HEK293 (cell line): ENCODE measurements at regions not wholly inside any gene's neighbourhood (a gene's known extent, or its start where the extent isn't known, plus 50 kb on each side); places are given as distances from the start of the nearest gene placed in this dataset.

ENCODE experiments used
- CTCF ChIA-PET: fragments of 350-600 bp; formaldehyde crosslinking; extraction: SDS; loops from one replicate; lab custom pipeline; 2021; ENCODE audit warnings: antibody characterized with exemption; lab: Yijun Ruan, JAX
- POLR2A ChIA-PET: fragments of 300-600 bp; formaldehyde crosslinking; extraction: SDS; loops from one replicate; lab custom pipeline; 2020; ENCODE audit warnings: antibody characterized with exemption, inconsistent platforms; lab: Yijun Ruan, JAX
- H3K27ac ChIP-seq: fragments of 200-500 bp; sonication (Bioruptor generic); 2 replicates; pipeline ENCODE4 v1.5.1; 2014; ENCODE audit warnings: low read depth, low read length, control low read depth, inconsistent platforms; ENCODE audit errors: extremely low read depth
- H3K36me3 ChIP-seq, 2 experiments: fragments of 200-500 bp in 1 of 2; sonication (Bioruptor generic) in 1 of 2; 1 replicate in 1 of 2; 2 replicates in 1 of 2; pipeline ENCODE4 v1.5.1; 2014 to 2017; ENCODE audit warnings: inconsistent platforms in 2 of 2, low read length in 2 of 2; ENCODE audit not compliant: control insufficient read depth in 2 of 2, insufficient read depth in 1 of 2
- H3K4me1 ChIP-seq: fragments of 200-500 bp; sonication (Bioruptor generic); 2 replicates; pipeline ENCODE4 v1.5.1; 2014; ENCODE audit warnings: mild to moderate bottlenecking, low read length, inconsistent platforms; ENCODE audit not compliant: control insufficient read depth, insufficient read depth
- H3K4me3 ChIP-seq: 2 replicates; pipeline ENCODE4 v1.5.1; 2011; ENCODE audit warnings: low read depth, mild to moderate bottlenecking, control low read depth, low read length, moderate library complexity
- H3K9me3 ChIP-seq: fragments of 200-500 bp; sonication (Bioruptor generic); 2 replicates; pipeline ENCODE4 v1.5.1; 2014; ENCODE audit warnings: low read depth, low read length, inconsistent platforms; ENCODE audit not compliant: control insufficient read depth, insufficient read depth
- FEZF1 ChIP-seq: fragments of 450-650 bp; formaldehyde crosslinking; IDR thresholded peaks from 2 replicates; pipeline ENCODE4 v1.5.1; 2016; ENCODE audit warnings: missing biosample characterization, missing genetic modification characterization
- HOXD13 ChIP-seq: sonication (generic); formaldehyde crosslinking; IDR thresholded peaks from 2 replicates; pipeline ENCODE4 v1.8.0; 2022; ENCODE audit warnings: missing genetic modification reagents, borderline replicate concordance
- PRDM1 ChIP-seq: fragments of 450-650 bp; formaldehyde crosslinking; IDR thresholded peaks from 2 replicates; pipeline ENCODE4; 2016; ENCODE audit warnings: missing biosample characterization, missing genetic modification characterization
- SETDB1 ChIP-seq: IDR thresholded peaks from one replicate; pipeline ENCODE4 v1.6.1; 2017; ENCODE audit warnings: mild to moderate bottlenecking, low read length, moderate library complexity, mixed read lengths; ENCODE audit not compliant: insufficient read length
- ZFP69B ChIP-seq: fragments of 450-650 bp; formaldehyde crosslinking; IDR thresholded peaks from 2 replicates; pipeline ENCODE4 v1.5.1; 2016; ENCODE audit warnings: missing biosample characterization, missing genetic modification characterization
- ZIC2 ChIP-seq: fragments of 450-650 bp; formaldehyde crosslinking; IDR thresholded peaks from 2 replicates; pipeline ENCODE4 v1.5.1; 2016; ENCODE audit warnings: missing biosample characterization, missing genetic modification characterization
- ZNF140 ChIP-seq: fragments of 450-650 bp; formaldehyde crosslinking; IDR thresholded peaks from 2 replicates; pipeline ENCODE4 v1.5.1; 2016; ENCODE audit warnings: missing biosample characterization, missing genetic modification characterization
- ZNF155 ChIP-seq: fragments of 450-650 bp; formaldehyde crosslinking; IDR thresholded peaks from 2 replicates; pipeline ENCODE4 v1.5.1; 2016; ENCODE audit warnings: missing biosample characterization, missing genetic modification characterization
- ZNF157 ChIP-seq: fragments of 450-650 bp; formaldehyde crosslinking; IDR thresholded peaks from 2 replicates; pipeline ENCODE4 v1.5.1; 2016; ENCODE audit warnings: missing biosample characterization, missing genetic modification characterization
- ZNF184 ChIP-seq: fragments of 450-650 bp; IDR thresholded peaks from 2 replicates; pipeline ENCODE4 v1.5.1; 2018; ENCODE audit warnings: missing biosample characterization, mild to moderate bottlenecking, missing genetic modification characterization
- ZNF23 ChIP-seq: fragments of 450-650 bp; formaldehyde crosslinking; IDR thresholded peaks from 2 replicates; pipeline ENCODE4 v1.5.1; 2016; ENCODE audit warnings: missing biosample characterization, missing genetic modification characterization, borderline replicate concordance
- ZNF37A ChIP-seq: fragments of 450-650 bp; IDR thresholded peaks from 2 replicates; pipeline ENCODE4 v1.5.1; 2018; ENCODE audit warnings: missing biosample characterization, missing genetic modification characterization
- ZNF433 ChIP-seq: fragments of 450-650 bp; formaldehyde crosslinking; IDR thresholded peaks from 2 replicates; pipeline ENCODE4 v1.5.1; 2016; ENCODE audit warnings: missing biosample characterization, missing genetic modification characterization, low read depth
- ZNF521 ChIP-seq: fragments of 450-650 bp; formaldehyde crosslinking; IDR thresholded peaks from 2 replicates; pipeline ENCODE4 v1.5.1; 2017; ENCODE audit warnings: missing biosample characterization, mild to moderate bottlenecking, missing genetic modification characterization
- ZNF548 ChIP-seq: fragments of 450-650 bp; formaldehyde crosslinking; IDR thresholded peaks from 2 replicates; pipeline ENCODE4 v1.5.1; 2016; ENCODE audit warnings: missing biosample characterization, missing genetic modification characterization
- ZNF624 ChIP-seq: fragments of 450-650 bp; formaldehyde crosslinking; IDR thresholded peaks from 2 replicates; pipeline ENCODE4 v1.5.1; 2017; ENCODE audit warnings: missing biosample characterization, missing genetic modification characterization
- ZNF677 ChIP-seq: fragments of 450-650 bp; IDR thresholded peaks from 2 replicates; pipeline ENCODE4 v1.5.0; 2018; ENCODE audit warnings: missing biosample characterization, mild to moderate bottlenecking, missing genetic modification characterization, moderate library complexity
- ZNF747 ChIP-seq: fragments of 450-650 bp; formaldehyde crosslinking; IDR thresholded peaks from 2 replicates; pipeline ENCODE4 v1.5.1; 2016; ENCODE audit warnings: missing biosample characterization, missing genetic modification characterization
- TF ChIP-seq, protein P1 (sequence below): fragments of 450-650 bp; formaldehyde crosslinking; IDR thresholded peaks from 2 replicates; pipeline ENCODE4 v1.5.1; 2017; ENCODE audit warnings: missing biosample characterization, missing genetic modification characterization
- TF ChIP-seq, protein P2 (sequence below): fragments of 450-650 bp; formaldehyde crosslinking; IDR thresholded peaks from 2 replicates; pipeline ENCODE4 v1.5.1; 2016; ENCODE audit warnings: missing biosample characterization, missing genetic modification characterization, low read depth
- TF ChIP-seq, protein P3 (sequence below): fragments of 450-650 bp; formaldehyde crosslinking; IDR thresholded peaks from 2 replicates; pipeline ENCODE4 v1.5.1; 2016; ENCODE audit warnings: missing biosample characterization, missing genetic modification characterization
- TF ChIP-seq, protein P4 (sequence below): fragments of 450-650 bp; formaldehyde crosslinking; IDR thresholded peaks from 2 replicates; pipeline ENCODE4 v1.5.1; 2016; ENCODE audit warnings: missing biosample characterization, missing genetic modification characterization, borderline replicate concordance

DNA sequence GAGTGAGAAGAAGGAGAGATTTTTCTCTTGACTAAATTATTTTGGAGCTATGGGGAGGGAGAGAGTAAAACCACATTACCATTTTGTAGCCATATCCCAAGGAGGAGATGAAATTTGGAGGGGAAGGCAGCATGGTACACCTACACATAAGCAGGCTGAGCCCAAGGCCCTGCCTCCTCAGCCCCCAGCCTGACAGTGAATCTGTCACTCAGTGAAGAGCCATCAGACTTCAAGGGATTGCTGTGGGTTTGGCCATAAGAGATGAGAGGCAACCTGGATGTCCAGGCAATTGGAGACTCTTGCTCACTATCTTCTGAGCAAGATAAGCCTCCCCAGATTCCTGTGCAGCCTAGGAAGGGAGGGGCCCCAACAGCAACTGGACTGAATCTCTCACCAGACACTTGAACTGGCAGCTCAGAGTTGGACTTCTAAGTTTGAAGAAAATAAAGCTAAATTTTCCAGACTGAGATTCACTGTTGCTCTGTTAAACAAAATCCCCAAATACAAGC lies 216.6 kb downstream of the SEMA6A start:
- Histone ChIP-seq H3K36me3 (no peaks in the 10 kb centered on the region), H3K27ac (no peak overlapping the region), H3K9me3 (no peaks in the 10 kb centered on the region), H3K4me3 (no peak overlapping the region), H3K4me1 (no peaks in the 10 kb centered on the region)
- TF ChIP-seq ZNF155 (tag by site-specific recombination): no peak
- TF ChIP-seq FEZF1 (tag by site-specific recombination): no peak
- no peak for TF ChIP-seq ZNF677 (tag by site-specific recombination)
- TF ChIP-seq ZNF433 (tag by site-specific recombination): no peak
- no peak for TF ChIP-seq ZNF37A (tag by site-specific recombination)
- no peak for TF ChIP-seq ZNF23 (tag by site-specific recombination)
- no peak for TF ChIP-seq HOXD13 (CRISPR knock-in tag)
- no peak for TF ChIP-seq SETDB1
- TF ChIP-seq, protein P1, sequence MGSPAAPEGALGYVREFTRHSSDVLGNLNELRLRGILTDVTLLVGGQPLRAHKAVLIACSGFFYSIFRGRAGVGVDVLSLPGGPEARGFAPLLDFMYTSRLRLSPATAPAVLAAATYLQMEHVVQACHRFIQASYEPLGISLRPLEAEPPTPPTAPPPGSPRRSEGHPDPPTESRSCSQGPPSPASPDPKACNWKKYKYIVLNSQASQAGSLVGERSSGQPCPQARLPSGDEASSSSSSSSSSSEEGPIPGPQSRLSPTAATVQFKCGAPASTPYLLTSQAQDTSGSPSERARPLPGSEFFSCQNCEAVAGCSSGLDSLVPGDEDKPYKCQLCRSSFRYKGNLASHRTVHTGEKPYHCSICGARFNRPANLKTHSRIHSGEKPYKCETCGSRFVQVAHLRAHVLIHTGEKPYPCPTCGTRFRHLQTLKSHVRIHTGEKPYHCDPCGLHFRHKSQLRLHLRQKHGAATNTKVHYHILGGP (tag by site-specific recombination): no peak
- ChIA-PET POLR2A (no interaction called here), CTCF (no interaction called here)

DNA sequence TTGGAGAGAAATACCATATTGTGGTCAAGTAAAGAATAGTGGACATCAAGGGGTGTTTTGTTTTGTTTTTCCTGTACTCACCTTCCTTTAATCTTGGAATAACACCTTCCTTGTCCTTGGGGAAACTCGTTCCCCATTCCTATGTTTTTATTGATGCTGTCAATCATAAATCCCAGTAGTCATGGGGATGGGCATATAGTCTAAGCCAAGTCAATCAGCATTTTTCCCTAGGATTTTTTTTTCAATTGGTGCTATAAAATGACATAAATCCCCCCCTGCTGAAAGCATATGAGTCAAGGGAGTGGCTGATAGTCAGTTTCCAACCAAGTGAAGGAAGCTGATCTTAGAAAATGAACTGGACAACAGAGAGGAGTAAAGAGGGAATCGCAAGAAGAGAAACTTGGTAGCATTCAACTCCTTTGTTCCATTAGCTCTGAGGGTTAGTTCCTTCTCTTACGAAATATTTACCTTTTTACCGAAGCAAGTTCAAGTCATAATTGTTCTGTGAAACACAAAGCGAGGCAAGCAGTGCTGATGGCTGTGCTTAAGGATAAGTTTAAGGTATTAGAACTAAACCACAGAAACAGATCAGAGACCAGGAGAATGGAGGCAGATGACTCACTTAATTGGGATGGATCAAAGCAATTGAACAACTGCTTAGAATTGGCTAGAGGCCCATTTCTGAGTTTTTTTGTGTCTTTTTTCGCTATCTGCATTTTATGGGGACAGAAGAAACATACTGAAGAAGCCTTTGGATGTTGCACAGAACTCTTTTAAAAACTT lies 218.6 kb downstream of the SEMA6A start:
- no peaks in the 10 kb centered on the region for H3K36me3 ChIP-seq
- CTCF ChIA-PET: no interaction called here
- no peaks in the 10 kb centered on the region for H3K4me1 ChIP-seq
- no peak overlapping the region for H3K4me3 ChIP-seq
- H3K9me3 ChIP-seq: no peaks in the 10 kb centered on the region
- POLR2A ChIA-PET: no interaction called here
- no peak overlapping the region for H3K27ac ChIP-seq
- TF ChIP-seq ZNF184 (tag by site-specific recombination) (no peak), ZNF548 (tag by site-specific recombination) (no peak), ZFP69B (tag by site-specific recombination) (no peak)
- TF ChIP-seq, protein P2, sequence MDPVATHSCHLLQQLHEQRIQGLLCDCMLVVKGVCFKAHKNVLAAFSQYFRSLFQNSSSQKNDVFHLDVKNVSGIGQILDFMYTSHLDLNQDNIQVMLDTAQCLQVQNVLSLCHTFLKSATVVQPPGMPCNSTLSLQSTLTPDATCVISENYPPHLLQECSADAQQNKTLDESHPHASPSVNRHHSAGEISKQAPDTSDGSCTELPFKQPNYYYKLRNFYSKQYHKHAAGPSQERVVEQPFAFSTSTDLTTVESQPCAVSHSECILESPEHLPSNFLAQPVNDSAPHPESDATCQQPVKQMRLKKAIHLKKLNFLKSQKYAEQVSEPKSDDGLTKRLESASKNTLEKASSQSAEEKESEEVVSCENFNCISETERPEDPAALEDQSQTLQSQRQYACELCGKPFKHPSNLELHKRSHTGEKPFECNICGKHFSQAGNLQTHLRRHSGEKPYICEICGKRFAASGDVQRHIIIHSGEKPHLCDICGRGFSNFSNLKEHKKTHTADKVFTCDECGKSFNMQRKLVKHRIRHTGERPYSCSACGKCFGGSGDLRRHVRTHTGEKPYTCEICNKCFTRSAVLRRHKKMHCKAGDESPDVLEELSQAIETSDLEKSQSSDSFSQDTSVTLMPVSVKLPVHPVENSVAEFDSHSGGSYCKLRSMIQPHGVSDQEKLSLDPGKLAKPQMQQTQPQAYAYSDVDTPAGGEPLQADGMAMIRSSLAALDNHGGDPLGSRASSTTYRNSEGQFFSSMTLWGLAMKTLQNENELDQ: no peak

DNA sequence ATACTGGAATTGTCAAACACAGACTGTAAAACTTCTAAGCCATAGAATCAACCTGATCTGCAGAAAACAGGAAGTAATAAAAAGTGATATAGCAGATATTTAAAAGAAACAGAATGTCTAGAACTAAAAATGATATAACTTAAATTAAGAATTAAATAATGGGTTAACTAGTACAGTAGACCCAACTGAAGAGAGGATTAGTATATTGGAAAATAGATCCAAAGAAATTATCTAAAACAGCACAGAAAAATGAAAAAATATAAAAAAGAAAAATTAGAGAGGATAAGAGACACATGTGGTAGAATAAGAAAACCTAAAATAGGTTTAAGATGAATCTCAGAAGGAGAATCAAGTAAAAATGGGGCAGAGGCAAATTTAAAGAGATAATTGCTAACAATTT lies 219.9 kb downstream of the SEMA6A start:
- ChIA-PET CTCF (no interaction called here), POLR2A (no interaction called here)
- H3K27ac ChIP-seq: no peak overlapping the region
- H3K36me3 ChIP-seq: no peaks in the 10 kb centered on the region
- H3K4me3 ChIP-seq: no peak overlapping the region
- no peaks in the 10 kb centered on the region for H3K4me1 ChIP-seq
- no peaks in the 10 kb centered on the region for H3K9me3 ChIP-seq
- no peak for TF ChIP-seq FEZF1 (tag by site-specific recombination)
- TF ChIP-seq ZNF157 (tag by site-specific recombination): no peak
- no peak for TF ChIP-seq ZIC2
- TF ChIP-seq, protein P3, sequence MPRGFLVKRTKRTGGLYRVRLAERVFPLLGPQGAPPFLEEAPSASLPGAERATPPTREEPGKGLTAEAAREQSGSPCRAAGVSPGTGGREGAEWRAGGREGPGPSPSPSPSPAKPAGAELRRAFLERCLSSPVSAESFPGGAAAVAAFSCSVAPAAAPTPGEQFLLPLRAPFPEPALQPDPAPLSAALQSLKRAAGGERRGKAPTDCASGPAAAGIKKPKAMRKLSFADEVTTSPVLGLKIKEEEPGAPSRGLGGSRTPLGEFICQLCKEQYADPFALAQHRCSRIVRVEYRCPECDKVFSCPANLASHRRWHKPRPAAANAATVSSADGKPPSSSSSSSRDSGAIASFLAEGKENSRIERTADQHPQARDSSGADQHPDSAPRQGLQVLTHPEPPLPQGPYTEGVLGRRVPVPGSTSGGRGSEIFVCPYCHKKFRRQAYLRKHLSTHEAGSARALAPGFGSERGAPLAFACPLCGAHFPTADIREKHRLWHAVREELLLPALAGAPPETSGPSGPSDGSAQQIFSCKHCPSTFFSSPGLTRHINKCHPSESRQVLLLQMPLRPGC: no peak
- no peak for TF ChIP-seq ZNF521 (tag by site-specific recombination)
- TF ChIP-seq ZNF140 (tag by site-specific recombination): no peak
- TF ChIP-seq ZNF624 (tag by site-specific recombination): no peak
- TF ChIP-seq, protein P4, sequence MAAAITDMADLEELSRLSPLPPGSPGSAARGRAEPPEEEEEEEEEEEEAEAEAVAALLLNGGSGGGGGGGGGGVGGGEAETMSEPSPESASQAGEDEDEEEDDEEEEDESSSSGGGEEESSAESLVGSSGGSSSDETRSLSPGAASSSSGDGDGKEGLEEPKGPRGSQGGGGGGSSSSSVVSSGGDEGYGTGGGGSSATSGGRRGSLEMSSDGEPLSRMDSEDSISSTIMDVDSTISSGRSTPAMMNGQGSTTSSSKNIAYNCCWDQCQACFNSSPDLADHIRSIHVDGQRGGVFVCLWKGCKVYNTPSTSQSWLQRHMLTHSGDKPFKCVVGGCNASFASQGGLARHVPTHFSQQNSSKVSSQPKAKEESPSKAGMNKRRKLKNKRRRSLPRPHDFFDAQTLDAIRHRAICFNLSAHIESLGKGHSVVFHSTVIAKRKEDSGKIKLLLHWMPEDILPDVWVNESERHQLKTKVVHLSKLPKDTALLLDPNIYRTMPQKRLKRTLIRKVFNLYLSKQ (tag by site-specific recombination): no peak
- no peak for TF ChIP-seq PRDM1
- TF ChIP-seq ZNF747: no peak
